ENCODE measurements at regions not wholly inside any gene's neighbourhood (a gene's known extent, or its start where the extent isn't known, plus 50 kb on each side); places are given as distances from the start of the nearest gene placed in this dataset.

GRCh38 chr3:72120039-72120438, 335.1 kb upstream of the PROK2 start:
- Histone ChIP-seq H4K91ac (ENCODE audit: insufficient read length, low read depth, low read length) (no peak overlapping the region), H2AK5ac (ENCODE audit: insufficient read length, low read length) (no peak overlapping the region), H2BK120ac (ENCODE audit: low read depth, low read length, poor library complexity, severe bottlenecking) (no peak overlapping the region), H4K8ac (replicated peaks; ENCODE audit: insufficient read length, low read depth, low read length) (no peak overlapping the region), H3K23me2 (ENCODE audit: insufficient read length, low read depth, low read length, poor library complexity, severe bottlenecking) (no peaks in the 10 kb centered on the region), H3K27ac (ENCODE audit: insufficient read length, low read depth, low read length) (no peak overlapping the region), H2BK5ac (ENCODE audit: insufficient read length, low read length) (no peak overlapping the region), H3K14ac (ENCODE audit: insufficient read depth, low read length) (no peak overlapping the region), H3K56ac (ENCODE audit: insufficient read length, low read depth, low read length) (no peak overlapping the region), H3K9ac (ENCODE audit: extremely low read depth, insufficient read length, low read length) (no peak overlapping the region), H2BK15ac (ENCODE audit: low read depth, low read length) (no peak overlapping the region), H3K79me2 (ENCODE audit: insufficient read depth, low read length) (no peaks in the 10 kb centered on the region), H2BK12ac (ENCODE audit: insufficient read length, low read depth, low read length) (no peak overlapping the region), H3K18ac (ENCODE audit: insufficient read length, low read depth, low read length) (no peak overlapping the region), H3K79me1 (ENCODE audit: insufficient read depth, low read depth, low read length, poor library complexity, severe bottlenecking) (no peaks in the 10 kb centered on the region), H3K4me2 (ENCODE audit: insufficient read depth, insufficient read length, low read length) (no peak overlapping the region), H3K4me1 (ENCODE audit: insufficient read depth, low read length) (no peaks in the 10 kb centered on the region), H3T11ph (ENCODE audit: low read length) (no peak overlapping the region), H3K27me3 (ENCODE audit: insufficient read depth, low read length) (no peaks in the 10 kb centered on the region), H4K20me1 (ENCODE audit: control insufficient read depth, insufficient read depth, insufficient read length) (no peaks in the 10 kb centered on the region), H3K23ac (ENCODE audit: insufficient read length, low read depth, low read length) (no peak overlapping the region), H3K9me3 (ENCODE audit: control insufficient read depth, low read depth, low read length) (no peaks in the 10 kb centered on the region), H2AFZ (ENCODE audit: low read length) (no peak overlapping the region), H2BK20ac (ENCODE audit: low read depth, low read length, poor library complexity, severe bottlenecking) (no peak overlapping the region), H4K5ac (ENCODE audit: insufficient read length, low read depth, low read length) (no peak overlapping the region), H3K4ac (ENCODE audit: low read depth, low read length) (no peak overlapping the region)
- Mint-ChIP-seq H3K27ac (no peak overlapping the region), H3K36me3 (ENCODE audit: insufficient read depth in 1 of 3, low read depth in 3 of 3) (no peaks in the 10 kb centered on the region; a peak in 1 of 7 replicates), H3K4me3 (no peak overlapping the region), H3K9me3 (no peaks in the 10 kb centered on the region), H3K27me3 (ENCODE audit: low read depth) (no peaks in the 10 kb centered on the region), H3K4me1 (peaks cover 2% of the 10 kb centered on the region in 2 experiments)
- TF ChIP-seq, protein P1, sequence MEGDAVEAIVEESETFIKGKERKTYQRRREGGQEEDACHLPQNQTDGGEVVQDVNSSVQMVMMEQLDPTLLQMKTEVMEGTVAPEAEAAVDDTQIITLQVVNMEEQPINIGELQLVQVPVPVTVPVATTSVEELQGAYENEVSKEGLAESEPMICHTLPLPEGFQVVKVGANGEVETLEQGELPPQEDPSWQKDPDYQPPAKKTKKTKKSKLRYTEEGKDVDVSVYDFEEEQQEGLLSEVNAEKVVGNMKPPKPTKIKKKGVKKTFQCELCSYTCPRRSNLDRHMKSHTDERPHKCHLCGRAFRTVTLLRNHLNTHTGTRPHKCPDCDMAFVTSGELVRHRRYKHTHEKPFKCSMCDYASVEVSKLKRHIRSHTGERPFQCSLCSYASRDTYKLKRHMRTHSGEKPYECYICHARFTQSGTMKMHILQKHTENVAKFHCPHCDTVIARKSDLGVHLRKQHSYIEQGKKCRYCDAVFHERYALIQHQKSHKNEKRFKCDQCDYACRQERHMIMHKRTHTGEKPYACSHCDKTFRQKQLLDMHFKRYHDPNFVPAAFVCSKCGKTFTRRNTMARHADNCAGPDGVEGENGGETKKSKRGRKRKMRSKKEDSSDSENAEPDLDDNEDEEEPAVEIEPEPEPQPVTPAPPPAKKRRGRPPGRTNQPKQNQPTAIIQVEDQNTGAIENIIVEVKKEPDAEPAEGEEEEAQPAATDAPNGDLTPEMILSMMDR (conservative IDR thresholded peaks at IDR 0.05): no peak
- no peak for DNase-seq
- no CpG with 5 or more reads among the region's 4 CpGs for whole genome bisulfite sequencing (ENCODE audit: extremely low coverage, insufficient read length, low lambda C conversion rate)

Data from H9 (cell line).